ENCODE measurements at regions not wholly inside any gene's neighbourhood (a gene's known extent, or its start where the extent isn't known, plus 50 kb on each side); places are given as distances from the start of the nearest gene placed in this dataset.

- Histone ChIP-seq H3K9ac (ENCODE audit: extremely low read depth, insufficient read length, low read length) (no peak overlapping the region), H4K8ac (replicated peaks; ENCODE audit: insufficient read length, low read depth, low read length) (no peak overlapping the region), H3K9me3 (ENCODE audit: control insufficient read depth, low read depth, low read length) (no peaks in the 10 kb centered on the region), H2BK20ac (ENCODE audit: low read depth, low read length, poor library complexity, severe bottlenecking) (no peak overlapping the region), H4K20me1 (ENCODE audit: control insufficient read depth, insufficient read depth, insufficient read length) (no peaks in the 10 kb centered on the region), H3K56ac (ENCODE audit: insufficient read length, low read depth, low read length) (no peak overlapping the region), H3K4me1 (ENCODE audit: insufficient read depth, low read length) (no peaks in the 10 kb centered on the region; the same call in 1 of the 2 replicates), H4K5ac (ENCODE audit: insufficient read length, low read depth, low read length) (no peak overlapping the region), H2AK5ac (ENCODE audit: insufficient read length, low read length) (no peak overlapping the region), H3T11ph (ENCODE audit: low read length) (no peak overlapping the region), H2BK12ac (ENCODE audit: insufficient read length, low read depth, low read length) (no peak overlapping the region), H3K14ac (ENCODE audit: insufficient read depth, low read length) (no peak overlapping the region), H2BK120ac (ENCODE audit: low read depth, low read length, poor library complexity, severe bottlenecking) (no peak overlapping the region), H2BK15ac (ENCODE audit: low read depth, low read length) (no peak overlapping the region), H2BK5ac (ENCODE audit: insufficient read length, low read length) (no peak overlapping the region), H3K27me3 (ENCODE audit: insufficient read depth, low read length) (no peaks in the 10 kb centered on the region), H2AFZ (ENCODE audit: low read length) (no peak overlapping the region), H3K4ac (ENCODE audit: low read depth, low read length) (no peak overlapping the region), H3K79me1 (ENCODE audit: insufficient read depth, low read depth, low read length, poor library complexity, severe bottlenecking) (peaks cover 6% of the 10 kb centered on the region), H3K23me2 (ENCODE audit: insufficient read length, low read depth, low read length, poor library complexity, severe bottlenecking) (no peaks in the 10 kb centered on the region), H4K91ac (ENCODE audit: insufficient read length, low read depth, low read length) (no peak overlapping the region), H3K27ac (ENCODE audit: insufficient read length, low read depth, low read length) (peak overlapping the region; percentile 47), H3K4me2 (ENCODE audit: insufficient read depth, insufficient read length, low read length) (no peak overlapping the region), H3K23ac (ENCODE audit: insufficient read length, low read depth, low read length) (no peak overlapping the region), H3K79me2 (ENCODE audit: insufficient read depth, low read length) (no peaks in the 10 kb centered on the region), H3K18ac (ENCODE audit: insufficient read length, low read depth, low read length) (no peak overlapping the region)
- WGBS (ENCODE audit: extremely low coverage, insufficient read length, low lambda C conversion rate) = no CpG with 5 or more reads among the region's 2 CpGs
- H3K4me1 Mint-ChIP-seq = peaks cover 37 to 57% of the 10 kb centered on the region in 2 experiments
- peak overlapping the region in 1 of 2 experiments; percentile 52; a peak in 2 of 5 replicates for H3K4me3 Mint-ChIP-seq
- no peaks in the 10 kb centered on the region for H3K27me3 Mint-ChIP-seq (ENCODE audit: low read depth)
- DNase-seq = no peak
- peaks cover 22 to 23% of the 10 kb centered on the region in 2 experiments for H3K9me3 Mint-ChIP-seq
- peak overlapping the region; percentile 13 to 93 (median 32); a peak in 3 of 7 replicates for H3K27ac Mint-ChIP-seq
- H3K36me3 Mint-ChIP-seq (ENCODE audit: insufficient read depth in 1 of 3, low read depth in 3 of 3) = peaks cover 17 to 33% (median 30%) of the 10 kb centered on the region in 3 experiments
- TF ChIP-seq CTCF (conservative IDR thresholded peaks at IDR 0.05) = no peak
Observed at GRCh38 chr14:71430321-71430677, 501.9 kb upstream of the RGS6 start.
